HG02840 (cell line): ENCODE measurements at regions not wholly inside any gene's neighbourhood (a gene's known extent, or its start where the extent isn't known, plus 50 kb on each side); places are given as distances from the start of the nearest gene placed in this dataset.
"Not testable (repeated sequence)": the region's sequence is repeated elsewhere in the genome, so short reads cannot be mapped to it uniquely, and the experiment has no call there.

ENCODE experiments used
- ATAC-seq: cut with Tn5 transposase; IDR thresholded peaks from one replicate; pipeline ENCODE4 v1.9.1; 2021; ENCODE audit warnings: mild to moderate bottlenecking, moderate library complexity, moderate number of reproducible peaks; ENCODE audit not compliant: unreplicated experiment, low FRiP score

- no peak for ATAC-seq
Measured at GRCh38 chr2:6089474-6089873, 397.3 kb downstream of the SOX11 start.

GRCh38 chr2:6103372-6103771, 411.2 kb downstream of the SOX11 start:
- no peak for ATAC-seq

- ATAC-seq: no peak
Measured at GRCh38 chr2:6103949-6104348, 411.8 kb downstream of the SOX11 start.

- no peak for ATAC-seq
Measured at GRCh38 chr2:6107290-6107689, 415.1 kb downstream of the SOX11 start.

- ATAC-seq: no peak
Measured at GRCh38 chr2:6109831-6110230, 417.6 kb downstream of the SOX11 start.

- no peak for ATAC-seq
Measured at GRCh38 chr2:6111781-6112261, 419.6 kb downstream of the SOX11 start.

- no peak for ATAC-seq
Measured at GRCh38 chr2:6113786-6114185, 421.6 kb downstream of the SOX11 start.

- no peak for ATAC-seq
Measured at GRCh38 chr2:6127718-6128117, 435.5 kb downstream of the SOX11 start.

GRCh38 chr2:6139142-6139541, 447.0 kb downstream of the SOX11 start:
- no peak for ATAC-seq

GRCh38 chr2:6139916-6140315, 447.7 kb downstream of the SOX11 start:
- ATAC-seq: no peak

- no peak for ATAC-seq
Measured at GRCh38 chr2:6140509-6140908, 448.3 kb downstream of the SOX11 start.

GRCh38 chr2:6143812-6144211, 451.6 kb downstream of the SOX11 start:
- ATAC-seq: no peak

- not testable (repeated sequence) for ATAC-seq
Measured at GRCh38 chr2:6147215-6147614, 455.0 kb downstream of the SOX11 start.

- no peak for ATAC-seq
Measured at GRCh38 chr2:6148882-6149281, 456.7 kb downstream of the SOX11 start.

GRCh38 chr2:6159606-6160005, 467.4 kb downstream of the SOX11 start:
- ATAC-seq: no peak

- no peak for ATAC-seq
Measured at GRCh38 chr2:6163932-6164331, 471.7 kb downstream of the SOX11 start.

- ATAC-seq: no peak
Measured at GRCh38 chr2:6164986-6165747, 473.0 kb downstream of the SOX11 start.

GRCh38 chr2:6167592-6168138, 475.5 kb downstream of the SOX11 start:
- ATAC-seq: no peak

GRCh38 chr2:6168485-6168884, 476.3 kb downstream of the SOX11 start:
- no peak for ATAC-seq

- no peak for ATAC-seq
Measured at GRCh38 chr2:6171294-6171693, 479.1 kb downstream of the SOX11 start.

- ATAC-seq: no peak
Measured at GRCh38 chr2:6177811-6178210, 485.6 kb downstream of the SOX11 start.

- no peak for ATAC-seq
Measured at GRCh38 chr2:6181525-6181924, 489.3 kb downstream of the SOX11 start.
